ENCODE measurements at regions not wholly inside any gene's neighbourhood (a gene's known extent, or its start where the extent isn't known, plus 50 kb on each side); places are given as distances from the start of the nearest gene placed in this dataset.

- H3K4me3 ChIP-seq (ENCODE audit: low read depth, low read length) = no peak overlapping the region
These were observed 678.5 kb upstream of the PCDH20 start for GRCh38 chr13:62093984-62094780.

DNA sequence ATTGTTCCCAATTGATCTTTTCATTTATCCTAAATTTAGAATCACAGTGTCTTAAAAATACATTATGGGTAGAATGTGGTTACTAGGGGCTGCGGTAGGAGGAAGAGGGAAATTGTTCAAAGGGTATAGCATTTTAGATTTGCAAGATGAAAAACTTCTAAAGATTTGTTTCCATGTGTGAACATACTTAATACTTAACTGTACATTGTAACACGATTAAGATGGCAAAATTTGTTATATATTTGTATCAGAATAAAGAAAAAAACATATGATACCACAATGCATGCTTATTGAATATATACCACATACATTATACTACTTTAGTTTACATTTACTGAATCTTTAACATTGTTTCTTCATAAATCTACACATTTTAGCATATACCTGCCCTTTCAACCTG is 677.3 kb upstream of the PCDH20 start:
- H3K9me3 ChIP-seq (ENCODE audit: control insufficient read depth, insufficient read depth, low read depth, low read length) = no peaks in the 10 kb centered on the region
- H3K9ac ChIP-seq (ENCODE audit: low read length) = no peak overlapping the region
- H3K4me1 ChIP-seq (ENCODE audit: control insufficient read depth, insufficient read depth, low read length) = no peaks in the 10 kb centered on the region
- H3K27me3 ChIP-seq (ENCODE audit: control insufficient read depth, insufficient read depth, low read length) = no peaks in the 10 kb centered on the region
- H3K27ac ChIP-seq (ENCODE audit: low read depth, low read length) = no peak overlapping the region
- no peak overlapping the region for H3K4me3 ChIP-seq (ENCODE audit: low read depth, low read length)
- H3K36me3 ChIP-seq (ENCODE audit: control insufficient read depth, insufficient read depth, low read length) = no peaks in the 10 kb centered on the region

More at GRCh38 chr13:62093984-62094780, 678.5 kb upstream of the PCDH20 start:
- no peak overlapping the region for H3K9ac ChIP-seq (ENCODE audit: low read length)
- no peaks in the 10 kb centered on the region for H3K36me3 ChIP-seq (ENCODE audit: control insufficient read depth, insufficient read depth, low read length)
- H3K27ac ChIP-seq (ENCODE audit: low read depth, low read length) = no peak overlapping the region
- no peaks in the 10 kb centered on the region for H3K27me3 ChIP-seq (ENCODE audit: control insufficient read depth, insufficient read depth, low read length)
- no peaks in the 10 kb centered on the region for H3K9me3 ChIP-seq (ENCODE audit: control insufficient read depth, insufficient read depth, low read depth, low read length)
- no peaks in the 10 kb centered on the region for H3K4me1 ChIP-seq (ENCODE audit: control insufficient read depth, insufficient read depth, low read length)

- no peak overlapping the region for H3K27ac ChIP-seq (ENCODE audit: low read depth, low read length)
- no peaks in the 10 kb centered on the region for H3K27me3 ChIP-seq (ENCODE audit: control insufficient read depth, insufficient read depth, low read length)
- H3K9me3 ChIP-seq (ENCODE audit: control insufficient read depth, insufficient read depth, low read depth, low read length) = no peaks in the 10 kb centered on the region
- H3K36me3 ChIP-seq (ENCODE audit: control insufficient read depth, insufficient read depth, low read length) = no peaks in the 10 kb centered on the region
- H3K9ac ChIP-seq (ENCODE audit: low read length) = no peak overlapping the region
- no peak overlapping the region for H3K4me3 ChIP-seq (ENCODE audit: low read depth, low read length)
- no peaks in the 10 kb centered on the region for H3K4me1 ChIP-seq (ENCODE audit: control insufficient read depth, insufficient read depth, low read length)
These were observed 676.9 kb upstream of the PCDH20 start for GRCh38 chr13:62092536-62092935.

DNA sequence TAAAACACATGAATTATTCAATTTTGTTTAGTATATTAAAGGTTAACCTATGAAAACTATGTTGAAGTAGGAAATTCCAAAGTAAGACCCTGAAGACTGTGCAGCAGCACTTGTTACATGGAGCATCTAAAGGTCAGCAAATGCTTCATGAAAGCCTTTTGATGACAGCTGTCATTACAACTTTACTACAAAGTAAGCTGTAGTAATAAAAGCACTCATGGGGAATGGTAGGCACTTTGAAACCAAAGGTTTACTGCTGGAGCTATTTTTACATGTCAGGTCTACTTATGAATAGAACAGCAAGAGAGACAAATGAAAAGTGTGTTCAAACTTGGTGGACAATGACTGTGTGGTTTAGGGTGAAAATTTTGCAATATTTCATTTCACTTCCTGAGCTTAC is 672.5 kb upstream of the PCDH20 start:
- Histone ChIP-seq H3K4me1 (ENCODE audit: control insufficient read depth, insufficient read depth, low read length) (peaks cover 12% of the 10 kb centered on the region), H3K4me3 (ENCODE audit: low read depth, low read length) (no peak overlapping the region), H3K9me3 (ENCODE audit: control insufficient read depth, insufficient read depth, low read depth, low read length) (no peaks in the 10 kb centered on the region)

DNA sequence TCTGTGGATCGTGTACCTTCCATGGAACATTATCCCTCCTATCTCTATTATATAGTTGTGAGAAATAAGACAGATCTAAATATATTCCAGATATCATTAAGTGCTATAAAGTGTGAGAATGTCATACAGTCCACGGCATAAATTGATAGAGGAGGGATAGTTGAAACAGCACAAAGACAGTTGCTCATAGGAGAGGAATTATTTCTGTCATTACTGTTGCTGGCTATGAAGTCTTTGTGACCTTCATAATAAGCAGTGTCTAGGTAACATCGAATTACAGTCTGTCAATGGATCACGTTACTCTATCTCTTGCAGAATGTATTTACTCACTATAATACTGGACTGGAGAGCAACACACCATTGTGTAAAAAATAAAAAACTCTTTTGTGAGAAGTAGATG is 671.5 kb upstream of the PCDH20 start:
- Histone ChIP-seq H3K9me3 (ENCODE audit: control insufficient read depth, insufficient read depth, low read depth, low read length) (no peaks in the 10 kb centered on the region), H3K4me1 (ENCODE audit: control insufficient read depth, insufficient read depth, low read length) (peaks cover 12% of the 10 kb centered on the region), H3K36me3 (ENCODE audit: control insufficient read depth, insufficient read depth, low read length) (no peaks in the 10 kb centered on the region)

More for the DNA sequence above, 672.5 kb upstream of the PCDH20 start:
- Histone ChIP-seq H3K27me3 (ENCODE audit: control insufficient read depth, insufficient read depth, low read length) (no peaks in the 10 kb centered on the region), H3K9ac (ENCODE audit: low read length) (no peak overlapping the region), H3K36me3 (ENCODE audit: control insufficient read depth, insufficient read depth, low read length) (no peaks in the 10 kb centered on the region), H3K27ac (ENCODE audit: low read depth, low read length) (no peak overlapping the region)

DNA sequence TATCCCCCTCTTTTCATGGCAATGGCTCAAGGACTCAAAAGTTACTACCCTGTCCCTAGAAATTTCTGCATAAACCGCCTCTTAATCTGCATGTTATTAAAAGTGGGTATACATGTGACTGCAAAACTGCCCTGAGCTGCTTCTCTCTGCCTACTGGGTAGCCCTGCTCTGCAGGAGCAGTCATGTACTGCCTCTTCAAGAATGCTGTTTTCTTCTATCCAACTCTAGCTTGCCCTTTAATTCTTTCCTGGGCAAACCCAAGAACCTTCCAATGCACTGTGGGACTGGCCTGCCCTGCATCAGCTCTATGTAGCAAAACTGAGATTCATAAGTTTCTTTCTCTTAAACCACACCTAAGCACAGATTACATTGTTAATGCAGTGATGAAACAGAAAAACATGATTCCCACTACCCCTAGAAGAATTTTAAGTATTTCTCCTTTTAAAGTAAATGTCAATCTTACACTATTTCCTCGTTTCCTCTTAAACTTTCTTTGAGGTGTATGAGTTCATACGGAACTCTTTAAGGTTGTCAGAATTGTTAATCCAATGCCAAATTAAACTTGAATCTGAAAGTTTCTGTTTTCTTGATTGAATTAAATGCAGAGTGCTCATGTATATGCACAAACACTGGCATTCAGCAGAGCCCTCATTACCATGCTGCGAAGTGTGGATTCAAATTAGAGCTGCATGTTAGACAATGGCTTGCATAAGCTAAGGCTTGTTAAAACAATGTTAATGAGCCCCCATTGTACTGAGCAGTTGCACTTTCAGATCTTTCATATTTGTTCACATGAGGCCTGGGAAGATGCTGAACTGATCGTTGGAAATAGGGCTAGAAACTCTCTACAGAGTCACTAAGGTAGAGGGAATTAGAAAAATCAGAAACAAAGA is 669.9 kb upstream of the PCDH20 start:
- H3K4me3 ChIP-seq (ENCODE audit: low read depth, low read length) = no peak overlapping the region
- H3K36me3 ChIP-seq (ENCODE audit: control insufficient read depth, insufficient read depth, low read length) = no peaks in the 10 kb centered on the region
- H3K9me3 ChIP-seq (ENCODE audit: control insufficient read depth, insufficient read depth, low read depth, low read length) = no peaks in the 10 kb centered on the region
- no peaks in the 10 kb centered on the region for H3K27me3 ChIP-seq (ENCODE audit: control insufficient read depth, insufficient read depth, low read length)
- peaks cover 12% of the 10 kb centered on the region for H3K4me1 ChIP-seq (ENCODE audit: control insufficient read depth, insufficient read depth, low read length)
- H3K27ac ChIP-seq (ENCODE audit: low read depth, low read length) = no peak overlapping the region
- no peak overlapping the region for H3K9ac ChIP-seq (ENCODE audit: low read length)

More for the DNA sequence above, 671.5 kb upstream of the PCDH20 start:
- no peaks in the 10 kb centered on the region for H3K27me3 ChIP-seq (ENCODE audit: control insufficient read depth, insufficient read depth, low read length)
- H3K4me3 ChIP-seq (ENCODE audit: low read depth, low read length) = no peak overlapping the region
- H3K9ac ChIP-seq (ENCODE audit: low read length) = no peak overlapping the region
- H3K27ac ChIP-seq (ENCODE audit: low read depth, low read length) = no peak overlapping the region

GRCh38 chr13:62084728-62085127 is 669.1 kb upstream of the PCDH20 start:
- Histone ChIP-seq H3K27me3 (ENCODE audit: control insufficient read depth, insufficient read depth, low read length) (no peaks in the 10 kb centered on the region), H3K27ac (ENCODE audit: low read depth, low read length) (no peak overlapping the region), H3K4me1 (ENCODE audit: control insufficient read depth, insufficient read depth, low read length) (peaks cover 12% of the 10 kb centered on the region)

DNA sequence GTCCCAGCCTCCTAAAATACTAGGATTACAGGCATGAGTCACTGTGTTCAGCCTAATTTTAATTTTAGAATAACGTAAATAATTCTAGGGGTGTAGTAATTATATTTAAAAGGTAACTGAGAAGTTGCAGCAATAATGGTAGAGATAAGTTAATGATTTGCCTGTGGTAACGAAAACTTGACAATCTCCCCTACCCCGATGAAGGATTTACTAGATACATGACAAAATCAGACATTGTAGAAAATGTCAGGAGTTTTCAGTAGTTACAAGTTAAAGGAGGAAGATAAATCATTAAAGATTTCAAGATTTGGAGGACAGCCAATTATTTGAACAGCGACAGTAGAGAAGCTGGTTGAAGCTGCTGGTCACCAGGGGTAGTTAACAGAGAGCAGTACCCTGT is 652.2 kb upstream of the PCDH20 start:
- Histone ChIP-seq H3K9me3 (ENCODE audit: control insufficient read depth, insufficient read depth, low read depth, low read length) (no peaks in the 10 kb centered on the region), H3K9ac (ENCODE audit: low read length) (no peak overlapping the region), H3K27ac (ENCODE audit: low read depth, low read length) (no peak overlapping the region), H3K4me3 (ENCODE audit: low read depth, low read length) (no peak overlapping the region), H3K36me3 (ENCODE audit: control insufficient read depth, insufficient read depth, low read length) (no peaks in the 10 kb centered on the region), H3K4me1 (ENCODE audit: control insufficient read depth, insufficient read depth, low read length) (no peaks in the 10 kb centered on the region), H3K27me3 (ENCODE audit: control insufficient read depth, insufficient read depth, low read length) (no peaks in the 10 kb centered on the region)

More at GRCh38 chr13:62084728-62085127, 669.1 kb upstream of the PCDH20 start:
- no peaks in the 10 kb centered on the region for H3K9me3 ChIP-seq (ENCODE audit: control insufficient read depth, insufficient read depth, low read depth, low read length)
- H3K36me3 ChIP-seq (ENCODE audit: control insufficient read depth, insufficient read depth, low read length) = no peaks in the 10 kb centered on the region
- no peak overlapping the region for H3K9ac ChIP-seq (ENCODE audit: low read length)
- H3K4me3 ChIP-seq (ENCODE audit: low read depth, low read length) = no peak overlapping the region

GRCh38 chr13:62065016-62065415 is 649.4 kb upstream of the PCDH20 start:
- H3K36me3 ChIP-seq (ENCODE audit: control insufficient read depth, insufficient read depth, low read length) = no peaks in the 10 kb centered on the region
- H3K9ac ChIP-seq (ENCODE audit: low read length) = no peak overlapping the region
- H3K4me1 ChIP-seq (ENCODE audit: control insufficient read depth, insufficient read depth, low read length) = no peaks in the 10 kb centered on the region
- no peaks in the 10 kb centered on the region for H3K27me3 ChIP-seq (ENCODE audit: control insufficient read depth, insufficient read depth, low read length)
- no peak overlapping the region for H3K27ac ChIP-seq (ENCODE audit: low read depth, low read length)
- H3K9me3 ChIP-seq (ENCODE audit: control insufficient read depth, insufficient read depth, low read depth, low read length) = no peaks in the 10 kb centered on the region
- no peak overlapping the region for H3K4me3 ChIP-seq (ENCODE audit: low read depth, low read length)

DNA sequence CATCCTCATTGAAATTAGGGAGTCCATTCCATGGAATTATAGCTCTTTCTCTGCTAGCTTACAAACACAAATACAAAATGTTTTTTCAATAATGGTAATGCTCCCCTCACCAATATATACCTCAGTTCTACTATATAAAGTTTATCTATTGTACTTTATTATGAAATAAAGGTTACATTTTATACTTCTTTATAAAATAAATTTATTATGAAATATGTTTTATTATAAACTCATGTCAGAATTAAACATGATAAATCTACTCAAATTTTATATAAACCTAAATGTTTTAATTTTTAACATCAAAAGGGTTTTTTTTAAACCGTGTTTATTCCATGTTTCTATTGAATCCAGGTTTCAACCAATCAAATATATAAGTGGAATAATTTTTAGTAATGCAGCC is 646.1 kb upstream of the PCDH20 start:
- Histone ChIP-seq H3K36me3 (ENCODE audit: control insufficient read depth, insufficient read depth, low read length) (no peaks in the 10 kb centered on the region), H3K9me3 (ENCODE audit: control insufficient read depth, insufficient read depth, low read depth, low read length) (no peaks in the 10 kb centered on the region), H3K9ac (ENCODE audit: low read length) (no peak overlapping the region), H3K4me3 (ENCODE audit: low read depth, low read length) (no peak overlapping the region), H3K27ac (ENCODE audit: low read depth, low read length) (no peak overlapping the region), H3K27me3 (ENCODE audit: control insufficient read depth, insufficient read depth, low read length) (no peaks in the 10 kb centered on the region), H3K4me1 (ENCODE audit: control insufficient read depth, insufficient read depth, low read length) (no peaks in the 10 kb centered on the region)

DNA sequence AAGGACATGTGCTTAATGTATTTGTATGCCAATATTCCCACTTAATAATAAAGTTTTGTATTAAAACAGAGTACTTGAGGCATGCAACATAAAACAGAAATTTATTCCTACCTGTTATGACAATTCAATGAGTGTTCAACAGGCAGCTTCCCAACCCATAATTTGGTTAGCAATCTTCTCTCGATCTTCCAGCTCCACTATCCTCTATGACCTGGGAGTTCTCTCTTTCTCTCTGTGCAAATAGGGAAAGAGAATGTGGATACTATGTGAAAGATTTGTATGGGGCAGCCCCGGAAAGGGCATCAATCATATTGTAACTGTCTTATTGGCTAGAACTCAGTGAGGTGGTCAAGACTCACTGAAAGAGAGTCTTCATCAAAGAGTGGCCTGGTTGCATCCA is 644.9 kb upstream of the PCDH20 start:
- Histone ChIP-seq H3K27me3 (ENCODE audit: control insufficient read depth, insufficient read depth, low read length) (no peaks in the 10 kb centered on the region), H3K9me3 (ENCODE audit: control insufficient read depth, insufficient read depth, low read depth, low read length) (no peaks in the 10 kb centered on the region), H3K4me3 (ENCODE audit: low read depth, low read length) (no peak overlapping the region), H3K4me1 (ENCODE audit: control insufficient read depth, insufficient read depth, low read length) (no peaks in the 10 kb centered on the region), H3K9ac (ENCODE audit: low read length) (no peak overlapping the region), H3K36me3 (ENCODE audit: control insufficient read depth, insufficient read depth, low read length) (no peaks in the 10 kb centered on the region), H3K27ac (ENCODE audit: low read depth, low read length) (no peak overlapping the region)
